WTC11 (cell line): ENCODE measurements at regions not wholly inside any gene's neighbourhood (a gene's known extent, or its start where the extent isn't known, plus 50 kb on each side); places are given as distances from the start of the nearest gene placed in this dataset.
"Not testable (repeated sequence)": the region's sequence is repeated elsewhere in the genome, so short reads cannot be mapped to it uniquely, and the experiment has no call there.

Source experiments
- ATAC-seq: fragments of 200-7000 bp; cut with Tn5 transposase; 2 replicates; pipeline ENCODE4 v1.10.0; 2021; ENCODE audit warnings: mild to moderate bottlenecking, moderate library complexity
- CTCF ChIA-PET: fragments of 300-600 bp; sonication (Branson Sonifier 250); formaldehyde crosslinking; loops from one replicate; lab custom pipeline; 2021; ENCODE audit warnings: antibody characterized with exemption; lab: Charles Lee
- POLR2A ChIA-PET: fragments of 350-600 bp; sonication (Branson Sonifier 250); formaldehyde crosslinking; loops from one replicate; lab custom pipeline; 2021; ENCODE audit warnings: antibody characterized with exemption; lab: Charles Lee
- DNase-seq: peaks from one replicate; pipeline ENCODE4 v3.0.0; 2021; ENCODE audit warnings: low spot score
- H3K27ac Mint-ChIP-seq: 2 replicates; pipeline ENCODE4 v1.8.0; 2021; ENCODE audit warnings: mixed read lengths
- H3K27me3 Mint-ChIP-seq: 2 replicates; pipeline ENCODE4 v1.8.0; 2021; ENCODE audit warnings: low read depth, mild to moderate bottlenecking, moderate library complexity, mixed read lengths
- H3K36me3 Mint-ChIP-seq: 2 replicates; pipeline ENCODE4 v1.8.0; 2021; ENCODE audit warnings: mixed read lengths
- H3K4me1 Mint-ChIP-seq: 2 replicates; pipeline ENCODE4 v1.8.0; 2022; ENCODE audit warnings: mixed read lengths
- H3K4me3 Mint-ChIP-seq: 2 replicates; pipeline ENCODE4 v1.8.0; 2021; ENCODE audit warnings: mild to moderate bottlenecking, moderate library complexity, mixed read lengths
- H3K9me3 Mint-ChIP-seq: 2 replicates; pipeline ENCODE4 v1.8.0; 2021; ENCODE audit warnings: mixed read lengths
- CREB1 ChIP-seq: sonication (generic); formaldehyde crosslinking; IDR thresholded peaks from 2 replicates; pipeline ENCODE4 v1.8.0; 2023; ENCODE audit warnings: mild to moderate bottlenecking, missing genetic modification reagents
- CTCF ChIP-seq: fragments of 200-600 bp; IDR thresholded peaks from 2 replicates; pipeline ENCODE4 v1.8.0; 2022; ENCODE audit warnings: antibody characterized with exemption
- E2F5 ChIP-seq: sonication (generic); formaldehyde crosslinking; IDR thresholded peaks from 2 replicates; pipeline ENCODE4 v1.8.1; 2022; ENCODE audit warnings: mild to moderate bottlenecking, moderate library complexity, missing genetic modification reagents
- ESRRA ChIP-seq: sonication (generic); formaldehyde crosslinking; IDR thresholded peaks from 2 replicates; pipeline ENCODE4 v1.8.1; 2022; ENCODE audit warnings: mild to moderate bottlenecking, missing genetic modification reagents, borderline replicate concordance
- ETV6 ChIP-seq: sonication (generic); formaldehyde crosslinking; IDR thresholded peaks from 2 replicates; pipeline ENCODE4 v1.8.1; 2022; ENCODE audit warnings: mild to moderate bottlenecking, missing genetic modification reagents
- FOXK1 ChIP-seq: sonication (generic); formaldehyde crosslinking; IDR thresholded peaks from 2 replicates; pipeline ENCODE4 v1.8.0; 2022; ENCODE audit warnings: mild to moderate bottlenecking, moderate library complexity, missing genetic modification reagents
- JAZF1 ChIP-seq: fragments of 250-450 bp; sonication (Bioruptor Pico); IDR thresholded peaks from 2 replicates; pipeline ENCODE4 v1.9.0; 2021; ENCODE audit warnings: moderate library complexity, mild to moderate bottlenecking, inconsistent platforms
- JUN ChIP-seq: sonication (generic); formaldehyde crosslinking; IDR thresholded peaks from 2 replicates; pipeline ENCODE4 v1.8.0; 2023; ENCODE audit warnings: mild to moderate bottlenecking, missing genetic modification reagents
- MAX ChIP-seq: sonication (generic); formaldehyde crosslinking; IDR thresholded peaks from 2 replicates; pipeline ENCODE4 v1.8.0; 2022; ENCODE audit warnings: mild to moderate bottlenecking, missing genetic modification reagents
- PREB ChIP-seq: sonication (generic); formaldehyde crosslinking; IDR thresholded peaks from 2 replicates; pipeline ENCODE4 v1.8.1; 2022; ENCODE audit warnings: mild to moderate bottlenecking, missing genetic modification reagents, moderate library complexity, borderline replicate concordance
- TP53 ChIP-seq: sonication (generic); formaldehyde crosslinking; IDR thresholded peaks from 2 replicates; pipeline ENCODE4 v1.8.1; 2023; ENCODE audit warnings: mild to moderate bottlenecking, missing genetic modification reagents
- USF1 ChIP-seq: sonication (generic); formaldehyde crosslinking; IDR thresholded peaks from 2 replicates; pipeline ENCODE4 v1.8.0; 2022; ENCODE audit warnings: mild to moderate bottlenecking, missing genetic modification reagents
- ZMAT4 ChIP-seq: fragments of 250-450 bp; sonication (Bioruptor Pico); IDR thresholded peaks from 2 replicates; pipeline ENCODE4 v1.9.0; 2021; ENCODE audit warnings: mild to moderate bottlenecking
- ZNF121 ChIP-seq: sonication (generic); formaldehyde crosslinking; IDR thresholded peaks from 2 replicates; pipeline ENCODE4 v1.8.0; 2023; ENCODE audit warnings: missing genetic modification reagents
- ZNF317 ChIP-seq: sonication (generic); formaldehyde crosslinking; IDR thresholded peaks from 2 replicates; pipeline ENCODE4 v1.8.1; 2023; ENCODE audit warnings: low read depth, mild to moderate bottlenecking, moderate library complexity, missing genetic modification reagents, borderline replicate concordance
- ZNF425 ChIP-seq: fragments of 250-450 bp; sonication (Bioruptor Pico); conservative IDR thresholded peaks from 2 replicates; pipeline ENCODE4 v1.9.0; 2021; ENCODE audit warnings: mild to moderate bottlenecking
- ZSCAN18 ChIP-seq: fragments of 250-450 bp; sonication (Bioruptor Pico); IDR thresholded peaks from 2 replicates; pipeline ENCODE4 v2.1.2; 2022; ENCODE audit warnings: mild to moderate bottlenecking, moderate library complexity

- TF ChIP-seq ZNF317 (CRISPR knock-in tag) (no peak), CTCF (0 out of 2 replicates have a peak, but pooled peaks have one; percentile 41), ZNF121 (CRISPR knock-in tag) (no peak), ZMAT4 (CRISPR knock-in tag) (no peak), TP53 (no peak), FOXK1 (CRISPR knock-in tag) (no peak), ETV6 (0 out of 2 replicates have a peak, but pooled peaks have one; percentile 28), PREB (no peak), E2F5 (CRISPR knock-in tag) (no peak), ZNF425 (CRISPR knock-in tag) (no peak), MAX (CRISPR knock-in tag) (peak; percentile 48; the same call in 1 of the 2 replicates)
- TF ChIP-seq, all 79 proteins: peak for 3
- peaks cover 6% of the 10 kb centered on the region; the same call in 1 of the 2 replicates for H3K36me3 Mint-ChIP-seq
- CTCF ChIA-PET, result interaction anchor here (1.0 to 1.2 kb wide), 3 partner anchors 33 to 253 kb away, joined by 4 to 5 read pairs (median 4); no protein-coding TSS in a partner anchor
- no peaks in the 10 kb centered on the region for H3K9me3 Mint-ChIP-seq
- H3K27me3 Mint-ChIP-seq, result no peaks in the 10 kb centered on the region
- H3K4me1 Mint-ChIP-seq, result peaks cover 28% of the 10 kb centered on the region
- H3K4me3 Mint-ChIP-seq, result peak overlapping the region; percentile 56
- peak; percentile 77 for DNase-seq
- H3K27ac Mint-ChIP-seq, result 0 out of 2 replicates have a peak overlapping the region, but pooled peaks have one; percentile 75
- POLR2A ChIA-PET, result no interaction called here
- ATAC-seq, result peak; percentile 93
Measured at GRCh38 chr6:97978855-97979271, 695.8 kb upstream of the MMS22L start.

GRCh38 chr6:97979285-97979684, 696.3 kb upstream of the MMS22L start:
- H3K27me3 Mint-ChIP-seq, H3K9me3 Mint-ChIP-seq, H3K27ac Mint-ChIP-seq, H3K36me3 Mint-ChIP-seq, POLR2A ChIA-PET: not testable (repeated sequence)
- 0 out of 2 replicates have a peak, but pooled peaks have one; percentile 6 for TF ChIP-seq CTCF
- CTCF ChIA-PET, result interaction anchor here (1.0 to 1.2 kb wide), 3 partner anchors 33 to 253 kb away, joined by 4 to 5 read pairs (median 4); no protein-coding TSS in a partner anchor
- ATAC-seq (peak; percentile 33), DNase-seq (peak; percentile 17)
- peaks cover 28% of the 10 kb centered on the region for H3K4me1 Mint-ChIP-seq
- peak overlapping the region; percentile 56 for H3K4me3 Mint-ChIP-seq

- no peak overlapping the region for H3K27ac Mint-ChIP-seq
- no peak for DNase-seq
- no peaks in the 10 kb centered on the region for H3K27me3 Mint-ChIP-seq
- ChIA-PET POLR2A (no interaction called here), CTCF (no interaction called here)
- H3K36me3 Mint-ChIP-seq, result no peaks in the 10 kb centered on the region
- no peak overlapping the region for H3K4me3 Mint-ChIP-seq
- H3K9me3 Mint-ChIP-seq, result no peaks in the 10 kb centered on the region
- no peak for ATAC-seq
- peaks cover 6% of the 10 kb centered on the region for H3K4me1 Mint-ChIP-seq
- TF ChIP-seq JUN (CRISPR knock-in tag) (no peak), ZSCAN18 (CRISPR knock-in tag) (no peak), USF1 (CRISPR knock-in tag) (no peak), E2F5 (CRISPR knock-in tag) (no peak), CREB1 (no peak), JAZF1 (CRISPR knock-in tag) (no peak), ESRRA (no peak)
Measured at GRCh38 chr6:97989451-97989850, 706.4 kb upstream of the MMS22L start.
